ENCODE measurements at regions not wholly inside any gene's neighbourhood (a gene's known extent, or its start where the extent isn't known, plus 50 kb on each side); places are given as distances from the start of the nearest gene placed in this dataset.

- TF ChIP-seq RORA (CRISPR knock-in tag; IDR thresholded peaks at IDR 0.05): no peak
- TF ChIP-seq ZNF800 (CRISPR knock-in tag; IDR thresholded peaks at IDR 0.05): no peak
- no peak for TF ChIP-seq SCMH1 (CRISPR knock-in tag; IDR thresholded peaks at IDR 0.05; ENCODE audit: borderline replicate concordance)
- no peak for TF ChIP-seq MXD1 (CRISPR knock-in tag; IDR thresholded peaks at IDR 0.05)
- TF ChIP-seq POLR2A (IDR thresholded peaks at IDR 0.05; ENCODE audit: insufficient read depth in 1 of 2, low read depth in 2 of 2, low read length in 2 of 2): no peak
- TF ChIP-seq PTBP1 (IDR thresholded peaks at IDR 0.05; ENCODE audit: low read depth, low read length, poor library complexity, severe bottlenecking): no peak
- no peak for TF ChIP-seq DMAP1 (CRISPR knock-in tag; IDR thresholded peaks at IDR 0.05)
- no peak for TF ChIP-seq ZNF383 (CRISPR knock-in tag; IDR thresholded peaks at IDR 0.05; ENCODE audit: borderline replicate concordance)
- no peak for TF ChIP-seq MAFK (conservative IDR thresholded peaks at IDR 0.05 in 1 of 2, IDR thresholded peaks at IDR 0.05 in 1 of 2; ENCODE audit: low read length in 2 of 2)
- TF ChIP-seq CHD2 (IDR thresholded peaks at IDR 0.05; ENCODE audit: low read depth, low read length): no peak
These were observed 126.1 kb downstream of the SYT10 start for GRCh38 chr12:33313476-33313875.
